IPS DF 6.9 (cell line): ENCODE measurements at regions not wholly inside any gene's neighbourhood (a gene's known extent, or its start where the extent isn't known, plus 50 kb on each side); places are given as distances from the start of the nearest gene placed in this dataset.

ENCODE experiments used
- DNase-seq: peaks from one replicate; pipeline ENCODE4 v3.0.0-alpha.2; 2013; ENCODE audit warnings: low read depth, low spot score
- H3K27ac ChIP-seq: one replicate; pipeline ENCODE4 v1.5.1; 2013; ENCODE audit warnings: low read length, control low read depth
- H3K27me3 ChIP-seq: 2 replicates; pipeline ENCODE4 v1.6.1; 2013; ENCODE audit warnings: mild to moderate bottlenecking, low read length; ENCODE audit not compliant: control insufficient read depth, insufficient read depth
- H3K36me3 ChIP-seq: 2 replicates; pipeline ENCODE4 v1.6.1; 2013; ENCODE audit warnings: low read length; ENCODE audit not compliant: control insufficient read depth, insufficient read depth
- H3K4me1 ChIP-seq: 2 replicates; pipeline ENCODE4 v1.6.1; 2013; ENCODE audit warnings: low read length; ENCODE audit not compliant: control insufficient read depth, insufficient read depth
- H3K4me3 ChIP-seq: 2 replicates; pipeline ENCODE4 v1.5.1; 2013; ENCODE audit warnings: mild to moderate bottlenecking, low read length
- H3K9me3 ChIP-seq: 2 replicates; pipeline ENCODE4 v1.6.1; 2013; ENCODE audit warnings: low read length, inconsistent platforms; ENCODE audit not compliant: control insufficient read depth, insufficient read depth
- WGBS: extraction: QIAGEN DNeasy Blood & Tissue Kit; methylation state at CpG from one replicate; pipeline ENCODE4 v1.1.7; 2013; ENCODE audit warnings: mixed read lengths, missing lambda C conversion rate; ENCODE audit not compliant: insufficient read length, insufficient coverage; 5-methylcytosine and 5-hydroxymethylcytosine counted together

- Histone ChIP-seq H3K4me1 (no peaks in the 10 kb centered on the region), H3K4me3 (no peak overlapping the region), H3K27me3 (no peaks in the 10 kb centered on the region), H3K36me3 (no peaks in the 10 kb centered on the region), H3K27ac (no peak overlapping the region), H3K9me3 (no peaks in the 10 kb centered on the region)
- WGBS = no CpG with 5 or more reads among the region's 1 CpG
- no peak for DNase-seq
Measured at GRCh38 chr13:73351730-73352129, 292.9 kb downstream of the KLF5 start.

- Histone ChIP-seq H3K36me3 (no peaks in the 10 kb centered on the region), H3K4me3 (no peak overlapping the region), H3K27ac (no peak overlapping the region), H3K9me3 (no peaks in the 10 kb centered on the region), H3K27me3 (no peaks in the 10 kb centered on the region), H3K4me1 (no peaks in the 10 kb centered on the region; the same call in 1 of the 2 replicates)
- no peak for DNase-seq
- WGBS = no CpG with 5 or more reads among the region's 2 CpGs
Measured at GRCh38 chr13:73341748-73342147, 282.9 kb downstream of the KLF5 start.

- Histone ChIP-seq H3K9me3 (no peaks in the 10 kb centered on the region), H3K4me3 (no peak overlapping the region), H3K27ac (no peak overlapping the region), H3K27me3 (no peaks in the 10 kb centered on the region), H3K4me1 (no peaks in the 10 kb centered on the region; the same call in 1 of the 2 replicates), H3K36me3 (no peaks in the 10 kb centered on the region)
- DNase-seq = no peak
- no CpG with 5 or more reads among the region's 3 CpGs for WGBS
Measured at GRCh38 chr13:73340069-73340468, 281.3 kb downstream of the KLF5 start.

GRCh38 chr13:73339086-73339485 is 280.3 kb downstream of the KLF5 start:
- H3K4me1 ChIP-seq = no peaks in the 10 kb centered on the region; the same call in 1 of the 2 replicates

DNA sequence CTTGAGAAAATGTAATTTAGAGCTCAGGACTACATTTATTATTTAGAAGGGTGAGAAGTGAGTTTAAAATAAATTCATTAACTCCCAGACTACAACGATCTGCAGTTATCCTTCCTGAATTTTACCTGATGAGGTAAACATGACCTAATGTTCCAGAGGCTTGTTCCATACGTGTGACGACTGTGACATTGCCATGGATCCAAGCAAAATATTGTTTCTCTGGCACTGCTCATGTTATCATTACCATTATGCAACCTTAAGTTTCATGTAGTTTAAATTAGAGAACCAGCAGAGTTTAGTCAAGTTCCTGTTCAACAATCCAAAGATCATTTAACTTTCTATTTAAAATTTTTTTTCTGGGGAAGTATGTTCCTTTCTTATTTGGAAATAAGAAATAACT is 279.6 kb downstream of the KLF5 start:
- Histone ChIP-seq H3K27ac (no peak overlapping the region), H3K4me3 (no peak overlapping the region), H3K27me3 (no peaks in the 10 kb centered on the region), H3K4me1 (no peaks in the 10 kb centered on the region; the same call in 1 of the 2 replicates), H3K36me3 (no peaks in the 10 kb centered on the region), H3K9me3 (no peaks in the 10 kb centered on the region)
- DNase-seq = no peak
- WGBS = no CpG with 5 or more reads among the region's 3 CpGs

More at GRCh38 chr13:73339086-73339485, 280.3 kb downstream of the KLF5 start:
- Histone ChIP-seq H3K4me3 (no peak overlapping the region), H3K36me3 (no peaks in the 10 kb centered on the region), H3K27me3 (no peaks in the 10 kb centered on the region), H3K27ac (no peak overlapping the region), H3K9me3 (no peaks in the 10 kb centered on the region)
- DNase-seq = no peak
- no CpG with 5 or more reads among the region's 2 CpGs for WGBS

DNA sequence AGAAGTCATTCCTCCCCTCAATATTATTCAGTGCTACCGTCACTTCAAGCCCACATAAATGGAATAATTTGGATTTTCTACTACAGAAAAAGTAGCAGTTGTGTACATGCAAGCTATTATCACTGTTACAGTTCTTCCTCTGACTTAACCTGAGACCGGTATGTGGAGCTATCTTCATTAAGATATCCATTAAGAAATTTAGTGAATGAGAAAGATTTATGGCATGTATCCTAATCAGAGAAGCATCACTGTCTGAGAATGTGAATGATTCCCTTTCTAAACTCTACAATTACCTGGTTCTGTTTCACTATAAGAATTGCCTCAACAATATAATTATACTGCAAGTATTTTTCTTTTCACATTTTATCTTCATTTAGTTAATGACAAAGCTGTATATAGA is 278.7 kb downstream of the KLF5 start:
- no CpG with 5 or more reads among the region's 2 CpGs for WGBS
- no peak overlapping the region for H3K4me3 ChIP-seq
- H3K9me3 ChIP-seq = no peaks in the 10 kb centered on the region
- DNase-seq = no peak
- H3K36me3 ChIP-seq = no peaks in the 10 kb centered on the region
- no peaks in the 10 kb centered on the region; the same call in 1 of the 2 replicates for H3K4me1 ChIP-seq
- no peak overlapping the region for H3K27ac ChIP-seq
- no peaks in the 10 kb centered on the region for H3K27me3 ChIP-seq

DNA sequence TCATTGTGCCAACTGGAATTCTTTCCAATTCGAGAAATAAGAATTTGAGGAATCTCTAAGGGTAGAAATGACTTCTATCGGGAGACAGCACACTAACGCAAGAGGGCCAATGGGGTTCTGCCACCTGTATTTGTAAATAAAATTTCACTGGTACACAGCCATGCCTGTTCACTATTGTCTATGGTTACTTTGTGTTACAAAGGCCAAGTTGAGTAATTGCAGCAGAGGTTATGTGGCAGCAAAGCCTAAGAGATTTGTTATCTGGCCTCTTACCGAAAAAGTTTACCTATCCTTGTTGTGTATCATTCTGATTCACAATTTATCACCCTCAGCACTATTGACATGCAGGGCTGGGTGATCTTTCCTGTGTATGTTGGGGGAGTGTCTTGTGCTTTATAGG is 278.0 kb downstream of the KLF5 start:
- H3K36me3 ChIP-seq = no peaks in the 10 kb centered on the region
- DNase-seq = no peak
- WGBS = no CpG with 5 or more reads among the region's 4 CpGs

DNA sequence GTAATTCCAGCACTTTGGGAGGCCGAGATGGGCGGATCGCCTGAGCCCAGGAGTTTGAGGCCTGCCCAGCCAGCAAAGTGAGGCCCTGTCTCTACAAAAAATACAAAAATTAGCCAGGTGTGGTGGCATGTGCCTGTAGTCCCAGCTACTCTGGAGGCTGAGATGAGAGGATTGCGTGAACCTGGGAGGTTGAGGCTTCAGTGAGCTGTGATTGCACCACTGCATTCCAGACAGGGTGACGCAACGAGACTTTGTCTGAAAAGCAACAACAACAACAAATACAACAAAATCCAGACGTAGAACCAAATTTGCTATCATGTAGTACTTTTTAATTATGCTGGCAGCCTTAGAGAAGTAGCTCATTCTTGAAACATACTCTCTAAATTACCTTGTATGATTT is 277.1 kb downstream of the KLF5 start:
- no peaks in the 10 kb centered on the region; the same call in 1 of the 2 replicates for H3K4me1 ChIP-seq
- H3K4me3 ChIP-seq = no peak overlapping the region
- H3K27me3 ChIP-seq = no peaks in the 10 kb centered on the region
- no peak overlapping the region for H3K27ac ChIP-seq
- WGBS = no CpG with 5 or more reads among the region's 7 CpGs
- H3K9me3 ChIP-seq = no peaks in the 10 kb centered on the region
- no peak for DNase-seq
- H3K36me3 ChIP-seq = no peaks in the 10 kb centered on the region

More for the DNA sequence above, 278.0 kb downstream of the KLF5 start:
- Histone ChIP-seq H3K4me1 (no peaks in the 10 kb centered on the region; the same call in 1 of the 2 replicates), H3K27ac (no peak overlapping the region), H3K27me3 (no peaks in the 10 kb centered on the region), H3K4me3 (no peak overlapping the region), H3K9me3 (no peaks in the 10 kb centered on the region)

GRCh38 chr13:73335210-73335609 is 276.4 kb downstream of the KLF5 start:
- DNase-seq = no peak
- no peaks in the 10 kb centered on the region for H3K9me3 ChIP-seq
- H3K27ac ChIP-seq = no peak overlapping the region
- H3K4me1 ChIP-seq = no peaks in the 10 kb centered on the region; the same call in 1 of the 2 replicates
- WGBS = no CpG with 5 or more reads among the region's 5 CpGs
- H3K36me3 ChIP-seq = no peaks in the 10 kb centered on the region
- H3K4me3 ChIP-seq = no peak overlapping the region
- H3K27me3 ChIP-seq = no peaks in the 10 kb centered on the region

GRCh38 chr13:73334445-73334844 is 275.6 kb downstream of the KLF5 start:
- no peaks in the 10 kb centered on the region; the same call in 1 of the 2 replicates for H3K4me1 ChIP-seq
- WGBS = no CpG with 5 or more reads among the region's 4 CpGs
- no peaks in the 10 kb centered on the region for H3K27me3 ChIP-seq
- DNase-seq = no peak
- H3K9me3 ChIP-seq = no peaks in the 10 kb centered on the region
- no peak overlapping the region for H3K27ac ChIP-seq
- no peaks in the 10 kb centered on the region for H3K36me3 ChIP-seq
- H3K4me3 ChIP-seq = no peak overlapping the region

DNA sequence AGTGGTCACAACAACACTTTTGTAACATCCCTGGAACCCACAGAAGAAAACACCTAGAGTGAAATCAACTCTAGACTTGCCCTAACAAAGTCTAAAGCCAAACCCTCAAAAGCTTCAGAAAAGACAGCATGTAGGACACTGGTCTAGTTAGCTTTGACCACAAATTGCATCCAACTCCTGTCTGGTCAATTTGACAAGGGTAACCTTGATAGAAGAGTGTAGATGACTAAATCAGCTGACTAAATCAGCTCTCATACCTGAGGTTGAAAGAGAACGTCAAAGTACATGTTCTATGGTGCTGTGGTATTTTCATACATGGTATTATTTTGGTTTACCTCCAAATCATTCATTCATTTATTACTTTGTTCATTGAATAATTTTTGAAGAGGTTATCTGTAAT is 272.8 kb downstream of the KLF5 start:
- no peak overlapping the region for H3K4me3 ChIP-seq
- no peaks in the 10 kb centered on the region for H3K27me3 ChIP-seq
- H3K36me3 ChIP-seq = no peaks in the 10 kb centered on the region
- DNase-seq = no peak
- H3K9me3 ChIP-seq = no peaks in the 10 kb centered on the region
- no peak overlapping the region for H3K27ac ChIP-seq
- H3K4me1 ChIP-seq = no peaks in the 10 kb centered on the region
- WGBS = no CpG with 5 or more reads among the region's 1 CpG
